T1000 (cell line): ENCODE measurements at regions not wholly inside any gene's neighbourhood (a gene's known extent, or its start where the extent isn't known, plus 50 kb on each side); places are given as distances from the start of the nearest gene placed in this dataset.

Experiments
- DNase-seq: peaks from one replicate; lab custom pipeline; 2025; ENCODE audit warnings: mixed read lengths; lab: John Stamatoyannopoulos, UW

GRCh38 chr5:143664623-143665022 is 147.3 kb upstream of the HMHB1 start:
- DNase-seq, result no peak

- no peak for DNase-seq
Measured at GRCh38 chr5:143663872-143664271, 148.1 kb upstream of the HMHB1 start.

- DNase-seq, result no peak
Measured at GRCh38 chr5:143662020-143662419, 149.9 kb upstream of the HMHB1 start.

GRCh38 chr5:143660625-143661024 is 151.3 kb upstream of the HMHB1 start:
- no peak for DNase-seq

- DNase-seq, result no peak
Measured at GRCh38 chr5:143659599-143660238, 152.2 kb upstream of the HMHB1 start.

DNA sequence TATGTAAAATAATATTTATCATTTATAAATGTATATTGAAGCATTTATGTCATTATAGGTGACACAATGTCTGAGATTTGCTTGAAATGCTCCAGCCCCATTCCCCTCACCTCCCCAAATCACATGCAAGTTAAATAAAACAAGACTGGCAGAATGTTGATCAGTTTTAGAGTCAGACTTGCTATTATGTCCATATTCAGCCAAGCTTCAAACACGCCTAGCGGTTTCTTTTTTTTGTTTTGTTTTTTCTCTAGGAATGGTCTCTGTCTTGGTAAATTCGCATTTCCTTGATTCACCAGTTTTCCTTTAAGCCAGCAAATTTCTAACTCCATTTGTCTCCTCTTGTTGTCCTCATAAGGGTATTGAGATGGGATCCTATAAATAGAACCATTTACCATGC is 153.0 kb upstream of the HMHB1 start:
- no peak for DNase-seq

DNA sequence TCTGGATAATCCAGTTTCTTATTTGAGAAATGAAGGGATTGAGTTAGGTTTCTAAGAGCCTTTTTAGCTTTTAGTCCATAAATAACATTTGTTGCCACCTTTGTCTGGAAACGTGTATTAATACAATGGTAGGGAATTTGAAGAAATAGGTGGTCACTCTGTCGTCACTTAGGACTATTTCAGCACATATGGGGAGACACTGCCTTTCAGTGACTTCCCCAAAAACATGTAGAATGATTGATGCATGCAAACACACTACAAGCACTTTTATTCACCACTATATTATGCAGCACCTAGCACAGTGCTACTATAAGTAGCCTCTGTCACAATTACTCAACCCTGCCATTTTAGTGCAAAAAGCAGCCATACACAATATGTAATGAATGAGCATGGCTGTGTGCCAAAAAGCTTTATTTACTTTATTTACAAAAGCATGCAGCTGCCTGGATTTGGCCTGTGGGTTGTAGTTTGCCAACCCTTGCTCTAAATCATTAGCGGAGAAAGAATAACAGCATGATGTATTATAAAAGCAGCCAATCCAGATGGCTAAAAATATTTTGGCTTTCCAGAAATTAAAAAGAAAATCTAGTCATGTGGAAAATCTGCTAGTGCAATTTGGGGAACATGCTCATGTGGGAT is 154.2 kb upstream of the HMHB1 start:
- DNase-seq, result no peak

GRCh38 chr5:143653766-143654282 is 158.1 kb upstream of the HMHB1 start:
- no peak for DNase-seq

GRCh38 chr5:143653256-143653655 is 158.7 kb upstream of the HMHB1 start:
- DNase-seq, result no peak

- no peak for DNase-seq
Measured at GRCh38 chr5:143652108-143652700, 159.8 kb upstream of the HMHB1 start.

DNA sequence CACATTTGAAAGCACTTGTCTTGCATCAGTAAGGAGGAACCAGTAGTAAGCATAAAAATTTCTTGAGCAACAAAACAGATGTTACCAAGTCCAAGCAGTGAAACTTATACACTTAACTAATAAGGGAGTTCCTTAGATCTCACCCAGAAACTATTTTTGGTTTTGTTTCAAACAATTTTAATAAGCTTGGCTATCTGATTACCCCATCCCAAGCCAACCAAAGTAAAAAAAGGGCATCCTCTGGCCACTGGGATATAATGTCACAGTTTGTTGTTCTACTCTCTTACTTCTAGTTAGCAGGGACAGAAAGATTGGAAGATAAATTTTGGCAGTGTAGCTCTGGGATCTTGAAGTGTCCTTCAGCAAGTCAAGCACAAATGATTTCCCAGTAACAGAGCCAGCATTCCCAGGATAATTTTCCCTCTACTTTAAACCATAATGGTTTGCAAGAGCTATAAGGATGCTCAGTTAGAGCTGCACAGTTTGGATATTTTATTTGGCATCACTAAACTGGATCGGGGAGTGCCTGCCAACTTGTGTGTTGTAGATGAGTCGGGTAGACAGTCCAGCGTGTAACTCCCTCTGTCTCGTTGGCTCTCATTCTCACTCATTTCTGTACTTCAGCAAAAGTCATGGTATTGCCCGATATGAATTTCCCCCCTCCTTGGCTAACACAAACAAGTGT is 161.9 kb upstream of the HMHB1 start:
- DNase-seq, result no peak

DNA sequence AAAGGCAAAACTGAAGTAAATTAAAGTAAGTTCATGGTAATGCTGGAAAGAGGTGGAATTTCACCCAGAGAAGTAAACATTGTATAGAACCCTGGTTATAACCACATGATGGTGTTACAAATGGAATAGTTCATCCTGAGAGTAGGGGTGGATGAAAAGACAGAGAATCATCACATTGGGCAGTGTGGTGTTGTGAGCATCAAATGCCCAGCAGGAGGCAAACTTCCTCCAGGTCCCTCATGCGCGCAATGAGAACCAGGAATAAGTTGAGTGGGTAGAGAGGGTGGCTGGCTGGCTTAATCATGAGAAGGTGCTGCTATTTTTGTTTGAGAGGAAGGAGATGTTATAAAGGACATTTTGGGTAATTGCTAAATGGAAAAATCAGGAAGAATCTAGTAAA is 163.3 kb upstream of the HMHB1 start:
- no peak for DNase-seq

DNA sequence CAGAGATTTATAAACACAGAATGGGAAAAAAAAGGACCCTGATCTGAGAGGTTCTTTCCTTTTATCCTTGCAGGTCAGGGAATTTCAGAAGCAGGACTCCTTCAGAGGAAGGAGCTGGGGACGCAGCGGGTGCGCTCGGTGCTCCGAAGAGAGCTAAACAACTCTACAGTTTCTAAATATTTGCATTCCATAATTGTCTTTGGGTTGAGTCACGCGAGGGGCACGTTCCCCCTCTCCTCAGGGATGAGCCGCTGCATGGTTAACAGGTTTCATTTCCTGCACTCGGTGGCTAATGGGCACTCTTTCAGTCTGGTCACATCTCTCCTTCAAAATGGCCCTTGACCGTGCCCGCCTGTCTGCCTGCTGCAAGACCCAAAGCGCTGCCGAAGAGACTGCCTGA is 165.0 kb upstream of the HMHB1 start:
- no peak for DNase-seq

GRCh38 chr5:143645356-143645755 is 166.6 kb upstream of the HMHB1 start:
- DNase-seq, result no peak

DNA sequence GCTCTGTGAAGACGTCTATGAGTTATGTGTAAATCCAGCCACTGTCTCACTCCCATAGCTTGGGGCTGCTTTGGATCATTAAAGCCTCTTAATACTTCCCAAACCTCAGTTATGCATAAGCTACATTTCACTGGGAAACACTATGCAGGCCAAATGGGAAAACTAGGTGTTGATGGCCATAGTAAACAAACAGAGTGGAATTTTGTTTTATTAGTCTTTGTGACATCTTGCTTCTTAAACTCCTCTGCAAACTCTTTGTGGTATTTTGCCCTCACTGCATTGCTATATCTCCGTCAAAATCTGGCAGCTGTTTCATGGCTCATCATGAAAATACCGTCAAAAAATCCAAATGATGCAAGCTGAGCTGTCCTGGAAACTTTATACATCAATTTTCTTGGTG is 167.2 kb upstream of the HMHB1 start:
- no peak for DNase-seq

GRCh38 chr5:143642791-143643190 is 169.2 kb upstream of the HMHB1 start:
- no peak for DNase-seq

DNA sequence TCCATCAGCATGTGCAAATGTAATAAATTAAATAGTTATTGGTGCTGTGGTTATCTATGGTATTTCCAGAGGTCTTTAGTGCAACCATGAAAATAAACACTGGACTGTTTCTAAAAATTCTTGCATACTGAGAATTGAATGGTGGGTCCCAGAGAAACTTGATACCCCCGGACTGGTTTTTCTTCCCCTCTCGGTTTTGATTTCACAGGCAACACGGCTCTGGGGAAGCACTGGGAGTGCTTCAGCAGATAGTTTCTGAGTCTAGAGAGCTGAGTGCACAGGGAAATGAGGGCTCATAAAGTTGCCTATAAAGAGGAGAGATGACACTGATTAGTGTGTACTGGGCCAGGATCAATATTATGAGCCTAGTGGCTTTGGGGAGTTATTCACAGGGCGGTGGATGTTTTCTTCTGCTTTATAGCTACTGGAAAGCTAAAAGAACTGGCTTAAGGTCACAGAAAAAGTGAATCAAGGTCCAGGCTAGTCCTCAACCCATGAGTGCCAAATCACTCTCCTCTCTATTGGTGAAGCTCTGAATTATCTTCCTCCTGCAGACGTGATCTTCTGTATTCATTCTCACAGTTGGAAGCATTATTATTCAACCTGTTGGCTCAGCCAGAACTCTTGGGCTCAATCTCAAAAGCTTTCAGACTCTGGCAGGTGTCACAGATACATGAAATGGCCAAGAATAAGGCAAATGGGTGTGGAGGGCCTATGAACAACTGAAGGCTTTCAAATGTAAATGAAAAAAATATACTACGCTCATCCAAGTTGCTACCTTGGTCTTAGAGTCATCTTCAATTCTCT is 170.2 kb upstream of the HMHB1 start:
- DNase-seq, result no peak

DNA sequence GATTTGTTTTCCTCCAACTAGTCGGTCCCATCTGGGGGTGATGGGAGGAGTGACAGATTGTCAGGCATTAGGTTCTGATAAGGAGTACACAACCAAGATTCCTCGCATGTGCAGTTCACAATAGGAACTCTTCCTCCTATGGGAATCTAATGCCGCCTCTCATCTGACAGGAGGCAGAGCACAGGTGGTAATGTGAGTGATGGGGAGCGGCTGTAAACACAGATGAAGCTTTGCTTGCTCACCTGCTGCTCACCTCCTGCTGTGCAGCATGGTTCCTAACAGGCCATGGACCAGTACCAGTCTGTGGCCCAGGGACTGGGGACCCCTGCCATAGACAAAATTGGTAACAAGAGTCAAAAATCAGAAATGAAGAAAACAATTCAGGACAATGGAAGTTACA is 173.3 kb upstream of the HMHB1 start:
- no peak for DNase-seq

DNA sequence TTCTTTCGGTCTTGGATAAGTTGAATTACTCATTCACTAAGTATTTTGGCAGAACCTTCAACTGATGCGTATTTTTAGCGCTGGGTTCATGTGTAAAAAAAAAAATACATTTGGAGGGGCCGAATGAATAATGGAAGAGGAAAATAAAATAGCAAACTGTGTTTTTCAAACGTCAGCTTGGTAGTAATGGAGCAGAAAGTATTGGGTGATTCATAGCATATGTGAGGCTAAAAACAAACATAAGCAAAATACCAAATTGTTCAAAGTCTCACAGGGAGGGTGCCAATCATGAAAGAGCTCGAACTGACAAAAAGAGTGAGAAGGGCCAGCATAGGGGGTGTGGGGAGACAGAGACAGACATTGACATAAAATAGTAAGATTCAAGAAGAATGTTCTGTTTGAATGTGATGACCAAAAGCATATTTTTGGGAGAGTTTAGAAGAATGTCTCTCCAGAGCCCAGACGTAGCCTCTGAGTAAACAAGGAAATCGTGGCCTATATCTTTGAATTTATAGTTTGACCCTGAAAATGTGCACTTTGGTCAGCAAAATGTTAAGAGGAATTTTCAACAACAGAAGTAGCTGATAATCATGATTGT is 174.9 kb upstream of the HMHB1 start:
- no peak for DNase-seq

GRCh38 chr5:143635888-143636287 is 176.1 kb upstream of the HMHB1 start:
- DNase-seq, result no peak

DNA sequence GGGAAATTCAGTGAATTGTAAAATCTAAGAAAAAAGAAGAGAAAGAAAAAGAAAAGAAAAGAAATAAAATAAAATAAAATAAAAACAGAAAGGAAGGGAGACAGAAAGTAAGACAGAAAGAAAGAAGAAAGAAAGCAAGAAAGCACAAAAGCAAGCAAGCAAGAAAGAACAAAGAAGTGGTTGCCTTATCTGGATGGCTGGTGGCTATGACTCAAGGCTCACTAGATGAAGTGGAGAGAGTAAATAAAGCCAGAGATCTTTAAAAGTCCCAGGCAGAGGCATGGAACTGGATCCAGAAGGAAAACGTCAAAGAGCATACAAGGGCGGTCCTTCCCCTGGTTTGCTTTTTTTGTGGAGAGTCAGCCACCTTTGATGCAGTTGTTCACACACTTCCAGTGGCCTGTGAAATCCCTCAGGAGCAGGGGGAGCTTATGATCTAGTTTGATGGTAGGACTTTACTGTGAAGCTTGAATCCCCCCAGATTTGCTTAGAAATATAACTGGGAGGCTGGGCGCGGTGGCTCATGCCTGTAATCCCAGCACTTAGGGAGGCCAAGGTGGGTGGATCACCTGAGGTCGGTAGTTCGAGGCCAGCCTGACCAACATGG is 176.7 kb upstream of the HMHB1 start:
- DNase-seq, result no peak
